CD14-positive monocyte (primary cell): ENCODE measurements at regions not wholly inside any gene's neighbourhood (a gene's known extent, or its start where the extent isn't known, plus 50 kb on each side); places are given as distances from the start of the nearest gene placed in this dataset.

Experiments used
- DNase-seq, 3 donors: peaks; one replicate each; pipeline ENCODE4 v3.0.0-alpha.2; 2011 to 2022
- H2AFZ ChIP-seq: 2 replicates; pipeline ENCODE4 v1.6.0; 2012; ENCODE audit warnings: mild to moderate bottlenecking, low read depth, low read length, inconsistent platforms; ENCODE audit not compliant: insufficient read depth, poor library complexity, severe bottlenecking
- H3K27ac ChIP-seq, 2 donors: 1 replicate in 1 of 2; 2 replicates in 1 of 2; pipeline ENCODE4 v1.5.1; 2012 to 2013; ENCODE audit warnings: low read length in 2 of 2, control low read depth in 1 of 2, inconsistent platforms in 1 of 2, low read depth in 1 of 2, mild to moderate bottlenecking in 1 of 2
- H3K27me3 ChIP-seq, 2 donors: one replicate each; pipeline versions ENCODE4 v1.6.0 to v1.6.1; 2011 to 2013; ENCODE audit warnings: low read length in 2 of 2; ENCODE audit not compliant: control insufficient read depth in 2 of 2, insufficient read depth in 2 of 2
- H3K36me3 ChIP-seq, 2 donors: replicated peaks in 1 of 2; 1 replicate in 1 of 2; 2 replicates in 1 of 2; pipeline versions ENCODE4 v1.5.1 to v1.6.1; 2012 to 2013; ENCODE audit warnings: low read length in 2 of 2, control low read depth in 1 of 2, inconsistent platforms in 1 of 2, mild to moderate bottlenecking in 1 of 2; ENCODE audit not compliant: insufficient read depth in 2 of 2, control insufficient read depth in 1 of 2
- H3K4me1 ChIP-seq, 2 donors: 1 replicate in 1 of 2; 2 replicates in 1 of 2; pipeline versions ENCODE4 v1.5.1 to v1.6.1; 2012 to 2013; ENCODE audit warnings: low read length in 2 of 2, control low read depth in 1 of 2, inconsistent platforms in 1 of 2, mild to moderate bottlenecking in 1 of 2, moderate library complexity in 1 of 2; ENCODE audit not compliant: insufficient read depth in 2 of 2, control insufficient read depth in 1 of 2
- H3K4me2 ChIP-seq: replicated peaks from 2 replicates; pipeline ENCODE3; 2012; ENCODE audit warnings: low read length, moderate library complexity, mild to moderate bottlenecking; ENCODE audit not compliant: poor library complexity, severe bottlenecking; ENCODE audit errors: extremely low read depth
- H3K4me3 ChIP-seq, 3 experiments: fragments of 200-600 bp in 1 of 3; sonication (generic) in 1 of 3; replicated peaks in 1 of 3; 1 replicate in 2 of 3; 2 replicates in 1 of 3; pipeline ENCODE4 v1.5.1; 2011 to 2013; ENCODE audit warnings: low read length in 3 of 3, mild to moderate bottlenecking in 3 of 3, control low read depth in 2 of 3, low read depth in 2 of 3, inconsistent platforms in 1 of 3, moderate library complexity in 1 of 3
- H3K79me2 ChIP-seq: 2 replicates; pipeline ENCODE4 v1.6.0; 2012; ENCODE audit warnings: mild to moderate bottlenecking, control low read depth, inconsistent platforms, low read length, moderate library complexity; ENCODE audit not compliant: insufficient read depth
- H3K9ac ChIP-seq: 2 replicates; pipeline ENCODE4 v1.6.0; 2017; ENCODE audit warnings: low read length, mild to moderate bottlenecking; ENCODE audit not compliant: insufficient read depth, poor library complexity, severe bottlenecking
- H3K9me3 ChIP-seq, 2 donors: replicated peaks in 1 of 2; 1 replicate in 1 of 2; 2 replicates in 1 of 2; pipeline versions ENCODE4 v1.5.1 to v1.6.1; 2012 to 2013; ENCODE audit warnings: low read length in 2 of 2, control low read depth in 1 of 2; ENCODE audit not compliant: control insufficient read depth in 1 of 2, insufficient read depth in 1 of 2
- H4K20me1 ChIP-seq: 2 replicates; pipeline ENCODE4 v1.6.0; 2012; ENCODE audit warnings: mild to moderate bottlenecking, low read length, control low read depth, moderate library complexity; ENCODE audit not compliant: insufficient read depth
- H3K27ac Mint-ChIP-seq, 7 donors: one replicate each; pipeline ENCODE4 v1.8.0; 2020; ENCODE audit warnings: mild to moderate bottlenecking in 7 of 7, mixed read lengths in 7 of 7, moderate library complexity in 6 of 7, inconsistent platforms in 2 of 7
- H3K27me3 Mint-ChIP-seq, 3 donors: one replicate each; pipeline ENCODE4 v1.8.0; 2021 to 2022; ENCODE audit warnings: low read depth in 3 of 3, mild to moderate bottlenecking in 3 of 3, mixed read lengths in 3 of 3, moderate library complexity in 3 of 3, inconsistent platforms in 1 of 3
- H3K36me3 Mint-ChIP-seq, 2 donors: one replicate each; pipeline ENCODE4 v1.8.0; 2020; ENCODE audit warnings: mixed read lengths in 2 of 2, inconsistent platforms in 1 of 2, mild to moderate bottlenecking in 1 of 2
- H3K4me1 Mint-ChIP-seq: one replicate; pipeline ENCODE4 v1.8.0; 2020; ENCODE audit warnings: mild to moderate bottlenecking, mixed read lengths
- H3K4me3 Mint-ChIP-seq, 2 donors: one replicate each; pipeline ENCODE4 v1.8.0; 2020; ENCODE audit warnings: mild to moderate bottlenecking in 2 of 2, mixed read lengths in 2 of 2, moderate library complexity in 1 of 2
- H3K9me3 Mint-ChIP-seq, 7 donors: one replicate each; pipeline ENCODE4 v1.8.0; 2020 to 2022; ENCODE audit warnings: mixed read lengths in 7 of 7, mild to moderate bottlenecking in 6 of 7, moderate library complexity in 6 of 7, inconsistent platforms in 2 of 7
- WGBS: methylation state at CpG from one replicate; pipeline ENCODE4 v1.1.5; 2013; ENCODE audit warnings: missing lambda C conversion rate; ENCODE audit not compliant: insufficient coverage; 5-methylcytosine and 5-hydroxymethylcytosine counted together
- intact Hi-C, 2 donors: fragments of 100-400 bp; cut with micrococcal nuclease; formaldehyde crosslinking; loops; one replicate each; pipeline versions ENCODE4 v1.15.0 to v1.15.1; 2023
- TF ChIP-seq, protein P1 (sequence below): fragments of 200-600 bp; IDR thresholded peaks from one replicate; pipeline ENCODE4 v1.8.0; 2022; ENCODE audit warnings: antibody characterized with exemption, mild to moderate bottlenecking

DNA sequence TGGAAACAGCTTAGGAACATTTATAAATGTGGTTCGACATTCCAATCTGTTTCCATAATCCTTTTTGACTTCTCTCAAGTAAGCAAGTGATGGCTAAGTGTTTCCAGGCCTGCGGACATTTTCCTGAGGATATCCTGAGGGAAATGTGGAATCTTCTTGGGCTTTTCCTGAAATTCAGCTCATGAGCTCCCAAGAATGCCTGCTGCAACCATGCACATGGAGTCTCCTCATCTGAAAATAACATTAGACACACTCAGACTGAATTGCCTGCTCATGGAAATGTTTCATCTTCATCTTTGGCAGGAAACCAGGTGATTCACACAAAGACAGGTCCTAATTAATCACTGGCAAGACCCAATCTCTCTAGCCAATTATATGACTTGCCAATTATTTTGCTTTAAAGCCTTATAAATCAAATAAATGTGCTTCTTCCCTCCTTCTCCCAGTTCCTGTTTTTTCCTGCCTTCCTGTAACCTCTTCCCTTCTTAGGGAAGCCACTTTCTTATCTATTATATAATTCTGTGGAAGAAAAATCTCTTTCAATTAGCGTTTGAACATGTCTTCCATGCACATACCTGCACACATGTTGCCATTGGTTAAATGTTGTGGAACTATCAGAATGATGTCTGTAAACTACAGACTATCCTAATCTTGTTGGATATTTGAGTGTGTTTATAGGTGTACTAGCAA, 104.6 kb upstream of the MXRA5 start:
- Histone ChIP-seq H3K36me3 (no peaks in the 10 kb centered on the region), H3K79me2 (no peaks in the 10 kb centered on the region), H3K4me3 (no peak overlapping the region), H3K4me2 (no peak overlapping the region), H3K4me1 (peaks cover 16 to 22% of the 10 kb centered on the region in 2 donors), H3K9ac (no peak overlapping the region), H4K20me1 (no peaks in the 10 kb centered on the region), H3K9me3 (no peaks in the 10 kb centered on the region), H3K27ac (no peak overlapping the region), H3K27me3 (no peaks in the 10 kb centered on the region), H2AFZ (no peak overlapping the region)
- intact Hi-C loops: no loop called here
- no CpG with 5 or more reads among the region's 3 CpGs for WGBS
- H3K4me3 Mint-ChIP-seq: no peak overlapping the region
- no peaks in the 10 kb centered on the region for H3K36me3 Mint-ChIP-seq
- TF ChIP-seq, protein P1, sequence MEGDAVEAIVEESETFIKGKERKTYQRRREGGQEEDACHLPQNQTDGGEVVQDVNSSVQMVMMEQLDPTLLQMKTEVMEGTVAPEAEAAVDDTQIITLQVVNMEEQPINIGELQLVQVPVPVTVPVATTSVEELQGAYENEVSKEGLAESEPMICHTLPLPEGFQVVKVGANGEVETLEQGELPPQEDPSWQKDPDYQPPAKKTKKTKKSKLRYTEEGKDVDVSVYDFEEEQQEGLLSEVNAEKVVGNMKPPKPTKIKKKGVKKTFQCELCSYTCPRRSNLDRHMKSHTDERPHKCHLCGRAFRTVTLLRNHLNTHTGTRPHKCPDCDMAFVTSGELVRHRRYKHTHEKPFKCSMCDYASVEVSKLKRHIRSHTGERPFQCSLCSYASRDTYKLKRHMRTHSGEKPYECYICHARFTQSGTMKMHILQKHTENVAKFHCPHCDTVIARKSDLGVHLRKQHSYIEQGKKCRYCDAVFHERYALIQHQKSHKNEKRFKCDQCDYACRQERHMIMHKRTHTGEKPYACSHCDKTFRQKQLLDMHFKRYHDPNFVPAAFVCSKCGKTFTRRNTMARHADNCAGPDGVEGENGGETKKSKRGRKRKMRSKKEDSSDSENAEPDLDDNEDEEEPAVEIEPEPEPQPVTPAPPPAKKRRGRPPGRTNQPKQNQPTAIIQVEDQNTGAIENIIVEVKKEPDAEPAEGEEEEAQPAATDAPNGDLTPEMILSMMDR: no peak
- DNase-seq: no peak
- H3K9me3 Mint-ChIP-seq: peaks cover 0 to 7% (median 2%) of the 10 kb centered on the region in 7 donors
- H3K27me3 Mint-ChIP-seq: no peaks in the 10 kb centered on the region
- no peak overlapping the region for H3K27ac Mint-ChIP-seq
- H3K4me1 Mint-ChIP-seq: peaks cover 24% of the 10 kb centered on the region

DNA sequence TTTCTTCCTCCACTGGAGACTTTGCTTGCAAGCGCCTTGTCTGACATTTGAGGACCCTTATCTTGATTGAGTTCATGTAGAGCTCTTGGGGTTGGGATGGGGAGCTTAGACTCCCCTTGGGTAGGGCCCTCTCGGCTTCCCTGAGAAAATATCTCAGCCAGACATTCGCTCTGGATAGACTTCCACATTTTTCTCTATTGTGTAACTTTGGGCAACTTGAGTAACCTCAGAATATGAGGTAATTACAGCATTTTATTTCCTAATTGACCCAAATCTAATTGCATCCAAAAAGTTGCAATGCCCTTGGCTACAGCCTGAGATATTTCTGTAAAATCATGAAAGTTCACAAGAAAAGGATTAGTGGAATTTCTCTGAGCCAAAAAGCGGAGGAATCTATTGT, 102.8 kb upstream of the MXRA5 start:
- Mint-ChIP-seq H3K4me3 (no peak overlapping the region), H3K9me3 (peaks cover 0 to 9% (median 2%) of the 10 kb centered on the region in 7 donors), H3K36me3 (no peaks in the 10 kb centered on the region), H3K4me1 (peaks cover 32% of the 10 kb centered on the region), H3K27ac (peak overlapping the region in 2 of 7 donors; percentile 51 to 83), H3K27me3 (no peaks in the 10 kb centered on the region)
- H3K9ac ChIP-seq: no peak overlapping the region
- H3K27me3 ChIP-seq: no peaks in the 10 kb centered on the region
- H3K4me3 ChIP-seq: no peak overlapping the region
- peak; percentile 9 to 38 (median 26) for DNase-seq
- H3K9me3 ChIP-seq: no peaks in the 10 kb centered on the region
- H3K36me3 ChIP-seq: no peaks in the 10 kb centered on the region
- intact Hi-C loops: no loop called here
- H4K20me1 ChIP-seq: no peaks in the 10 kb centered on the region
- no peak overlapping the region for H3K27ac ChIP-seq
- no peak overlapping the region for H2AFZ ChIP-seq
- no peak overlapping the region for H3K4me2 ChIP-seq
- TF ChIP-seq, protein P1: no peak
- peaks cover 16 to 22% of the 10 kb centered on the region in 2 donors for H3K4me1 ChIP-seq
- no peaks in the 10 kb centered on the region for H3K79me2 ChIP-seq
- WGBS: no CpG with 5 or more reads among the region's 4 CpGs
